ENCODE measurements at regions not wholly inside any gene's neighbourhood (a gene's known extent, or its start where the extent isn't known, plus 50 kb on each side); places are given as distances from the start of the nearest gene placed in this dataset.

- no peak for TF ChIP-seq CTCF (IDR thresholded peaks at IDR 0.05; ENCODE audit: poor library complexity, severe bottlenecking)
- TF ChIP-seq EZH2 (IDR thresholded peaks at IDR 0.05; ENCODE audit: borderline replicate concordance, insufficient read depth, low read length, poor library complexity, severe bottlenecking): no peak
- no peak for TF ChIP-seq EP300 (conservative IDR thresholded peaks at IDR 0.05; ENCODE audit: poor library complexity, severe bottlenecking)
- no peak for TF ChIP-seq REST (IDR thresholded peaks at IDR 0.05; ENCODE audit: borderline replicate concordance)
- no peak for TF ChIP-seq RAD21 (conservative IDR thresholded peaks at IDR 0.05)
- TF ChIP-seq MXI1 (conservative IDR thresholded peaks at IDR 0.05; ENCODE audit: poor library complexity, severe bottlenecking): no peak
Measured at GRCh38 chr3:26536955-26537354, 85.6 kb upstream of the LRRC3B start.

All from neural cell (in vitro differentiated cells).